PC-3 (cell line): ENCODE measurements at regions not wholly inside any gene's neighbourhood (a gene's known extent, or its start where the extent isn't known, plus 50 kb on each side); places are given as distances from the start of the nearest gene placed in this dataset.

Source experiments
- CTCF ChIP-seq: fragments of 300-600 bp; sonication (generic); conservative IDR thresholded peaks from 2 replicates; pipeline ENCODE4 v1.5.1; 2017; ENCODE audit warnings: antibody characterized with exemption, low read depth, mild to moderate bottlenecking, low read length
- EZH2 ChIP-seq: fragments of 300-600 bp; sonication (generic); IDR thresholded peaks from one replicate; pipeline ENCODE4 v1.6.1; 2017; ENCODE audit warnings: antibody characterized with exemption, mild to moderate bottlenecking, low read length; ENCODE audit not compliant: unreplicated experiment
- EZH2phosphoT487 ChIP-seq: fragments of 300-600 bp; sonication (generic); IDR thresholded peaks from 2 replicates; pipeline ENCODE4 v1.6.1; 2018; ENCODE audit warnings: mild to moderate bottlenecking, antibody characterized with exemption, low read length, borderline replicate concordance

DNA sequence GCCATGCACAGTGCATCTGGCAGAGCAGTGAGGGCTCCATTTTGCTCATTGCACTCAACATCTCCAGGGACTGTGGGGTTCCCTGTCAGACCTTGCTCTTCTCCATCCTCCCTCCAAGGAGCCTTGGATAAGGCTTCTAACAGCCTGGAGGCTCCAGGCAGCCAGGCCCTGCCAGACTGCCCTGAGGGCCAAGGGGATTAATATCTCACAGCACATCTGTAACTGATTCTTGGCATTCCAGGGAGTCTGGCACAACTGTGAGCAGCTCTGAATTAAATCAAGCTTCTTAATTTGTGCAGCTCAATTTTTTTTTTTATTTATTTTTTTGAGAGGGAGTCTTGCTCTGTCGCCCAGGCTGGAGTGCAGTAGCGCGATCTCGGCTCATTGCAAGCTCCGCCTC, 224.5 kb upstream of the PGRMC2 start:
- TF ChIP-seq CTCF (no peak), EZH2 (no peak), EZH2phosphoT487 (no peak)
